Ascending aorta (tissue), 2 donors: ENCODE measurements at regions not wholly inside any gene's neighbourhood (a gene's known extent, or its start where the extent isn't known, plus 50 kb on each side); places are given as distances from the start of the nearest gene placed in this dataset.

ENCODE experiments used
- DNase-seq, 2 donors: peaks; one replicate each; pipeline ENCODE4 v3.0.0-alpha.2; 2019; ENCODE audit warnings: low spot score in 2 of 2
- H3K27ac ChIP-seq, 2 donors: fragments of 200-600 bp; sonication (generic); one replicate each; pipeline ENCODE4 v1.5.1; 2016 to 2017; ENCODE audit warnings: mild to moderate bottlenecking in 1 of 2
- H3K27me3 ChIP-seq: fragments of 200-600 bp; sonication (generic); one replicate; pipeline ENCODE4 v1.5.1; 2017
- H3K36me3 ChIP-seq, 2 donors: fragments of 200-600 bp; sonication (generic); one replicate each; pipeline ENCODE4 v1.5.1; 2016
- H3K4me1 ChIP-seq, 2 donors: fragments of 200-600 bp; sonication (generic); one replicate each; pipeline ENCODE4 v1.5.1; 2016 to 2017; ENCODE audit warnings: mild to moderate bottlenecking in 1 of 2
- H3K4me3 ChIP-seq, 2 donors: fragments of 200-600 bp; sonication (generic); one replicate each; pipeline ENCODE4 v1.5.1; 2016 to 2017; ENCODE audit warnings: mild to moderate bottlenecking in 1 of 2
- H3K9me3 ChIP-seq, 2 donors: fragments of 200-600 bp; sonication (generic); one replicate each; pipeline ENCODE4 v1.5.1; 2016
- intact Hi-C: fragments of 100-400 bp; cut with DNase I; formaldehyde crosslinking; loops from one replicate; pipeline ENCODE4 v1.15.1; 2023
- TF ChIP-seq, protein P1 (sequence below), 3 experiments: fragments of 200-600 bp in 2 of 3; fragments of 450-650 bp in 1 of 3; sonication (generic) in 2 of 3; IDR thresholded peaks; one replicate each; pipeline ENCODE4 v1.5.1; 2016 to 2019; ENCODE audit warnings: antibody characterized with exemption in 3 of 3, mild to moderate bottlenecking in 1 of 3, moderate library complexity in 1 of 3

DNA sequence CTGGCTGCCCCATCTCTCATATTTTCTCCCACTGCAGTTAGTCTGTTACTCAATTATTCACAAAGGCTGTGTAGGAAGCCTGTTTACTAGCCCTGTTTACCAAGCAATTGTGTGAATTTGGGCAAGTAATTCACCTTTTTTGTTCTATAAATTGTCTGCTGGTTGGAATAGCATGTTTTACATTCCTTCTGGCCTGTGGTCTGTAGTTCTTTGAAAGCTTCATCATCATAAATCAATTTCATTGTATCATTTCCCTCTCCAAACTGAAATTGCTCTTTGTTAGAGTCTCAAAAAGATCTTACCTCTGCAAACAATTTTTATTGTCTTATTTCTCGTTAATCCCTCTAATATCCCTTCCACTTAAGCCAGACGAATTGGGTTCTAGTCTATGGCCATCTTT is 1059.5 kb upstream of the ADGRL4 start:
- intact Hi-C loops = no loop called here

DNA sequence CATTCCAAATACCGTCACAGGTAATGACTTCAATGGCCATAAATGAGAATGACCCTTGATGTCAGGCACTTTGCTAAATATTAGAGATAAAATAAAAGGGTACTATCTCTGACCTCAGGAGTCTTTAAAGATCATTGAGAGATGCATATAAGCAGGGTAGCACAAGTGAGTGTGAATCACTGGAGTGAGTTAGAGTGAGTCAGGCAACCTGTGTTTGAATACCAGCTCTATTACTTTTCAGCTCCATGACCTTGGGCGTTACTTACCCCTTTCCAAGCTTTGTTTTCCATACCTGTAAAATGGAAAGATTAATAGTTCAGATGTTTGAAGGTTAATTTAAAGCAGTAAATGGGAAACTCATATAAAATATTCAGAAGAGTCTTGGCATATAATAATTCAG is 1058.0 kb upstream of the ADGRL4 start:
- intact Hi-C loops = no loop called here
- Histone ChIP-seq H3K4me3 (no peak overlapping the region), H3K9me3 (no peaks in the 10 kb centered on the region), H3K27me3 (no peaks in the 10 kb centered on the region), H3K4me1 (no peaks in the 10 kb centered on the region), H3K27ac (no peak overlapping the region), H3K36me3 (no peaks in the 10 kb centered on the region)
- no peak for DNase-seq
- TF ChIP-seq, protein P1, sequence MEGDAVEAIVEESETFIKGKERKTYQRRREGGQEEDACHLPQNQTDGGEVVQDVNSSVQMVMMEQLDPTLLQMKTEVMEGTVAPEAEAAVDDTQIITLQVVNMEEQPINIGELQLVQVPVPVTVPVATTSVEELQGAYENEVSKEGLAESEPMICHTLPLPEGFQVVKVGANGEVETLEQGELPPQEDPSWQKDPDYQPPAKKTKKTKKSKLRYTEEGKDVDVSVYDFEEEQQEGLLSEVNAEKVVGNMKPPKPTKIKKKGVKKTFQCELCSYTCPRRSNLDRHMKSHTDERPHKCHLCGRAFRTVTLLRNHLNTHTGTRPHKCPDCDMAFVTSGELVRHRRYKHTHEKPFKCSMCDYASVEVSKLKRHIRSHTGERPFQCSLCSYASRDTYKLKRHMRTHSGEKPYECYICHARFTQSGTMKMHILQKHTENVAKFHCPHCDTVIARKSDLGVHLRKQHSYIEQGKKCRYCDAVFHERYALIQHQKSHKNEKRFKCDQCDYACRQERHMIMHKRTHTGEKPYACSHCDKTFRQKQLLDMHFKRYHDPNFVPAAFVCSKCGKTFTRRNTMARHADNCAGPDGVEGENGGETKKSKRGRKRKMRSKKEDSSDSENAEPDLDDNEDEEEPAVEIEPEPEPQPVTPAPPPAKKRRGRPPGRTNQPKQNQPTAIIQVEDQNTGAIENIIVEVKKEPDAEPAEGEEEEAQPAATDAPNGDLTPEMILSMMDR (IDR thresholded peaks at IDR 0.05) = no peak

More for the DNA sequence above, 1059.5 kb upstream of the ADGRL4 start:
- TF ChIP-seq, protein P1 (IDR thresholded peaks at IDR 0.05) = no peak
- Histone ChIP-seq H3K4me3 (no peak overlapping the region), H3K4me1 (no peaks in the 10 kb centered on the region), H3K36me3 (no peaks in the 10 kb centered on the region), H3K9me3 (no peaks in the 10 kb centered on the region), H3K27ac (no peak overlapping the region), H3K27me3 (no peaks in the 10 kb centered on the region)
- no peak for DNase-seq

DNA sequence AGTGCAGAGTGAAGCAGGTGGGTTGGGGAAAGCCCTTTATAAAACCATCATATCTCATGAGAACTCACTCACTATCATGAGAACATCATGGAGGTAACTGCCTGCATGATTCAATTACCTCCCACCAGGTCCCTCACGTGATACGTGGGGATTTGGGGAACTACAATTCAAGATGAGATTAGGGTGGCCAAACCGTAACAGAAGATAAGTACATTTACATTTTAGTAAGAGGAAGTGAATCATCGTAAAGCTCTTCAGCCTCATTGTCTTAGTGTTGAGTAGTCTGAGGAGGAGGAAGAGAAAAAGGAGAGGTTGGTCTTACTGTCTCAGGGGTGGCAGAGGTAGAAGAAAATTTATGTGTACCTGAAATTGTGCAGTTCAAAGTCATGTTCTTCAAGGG is 1053.4 kb upstream of the ADGRL4 start:
- TF ChIP-seq, protein P1 (IDR thresholded peaks at IDR 0.05) = no peak
- intact Hi-C loops = no loop called here
- H3K9me3 ChIP-seq = no peaks in the 10 kb centered on the region
- no peak overlapping the region for H3K4me3 ChIP-seq
- no peak overlapping the region for H3K27ac ChIP-seq
- H3K27me3 ChIP-seq = no peaks in the 10 kb centered on the region
- H3K36me3 ChIP-seq = no peaks in the 10 kb centered on the region
- no peak for DNase-seq
- no peaks in the 10 kb centered on the region for H3K4me1 ChIP-seq

DNA sequence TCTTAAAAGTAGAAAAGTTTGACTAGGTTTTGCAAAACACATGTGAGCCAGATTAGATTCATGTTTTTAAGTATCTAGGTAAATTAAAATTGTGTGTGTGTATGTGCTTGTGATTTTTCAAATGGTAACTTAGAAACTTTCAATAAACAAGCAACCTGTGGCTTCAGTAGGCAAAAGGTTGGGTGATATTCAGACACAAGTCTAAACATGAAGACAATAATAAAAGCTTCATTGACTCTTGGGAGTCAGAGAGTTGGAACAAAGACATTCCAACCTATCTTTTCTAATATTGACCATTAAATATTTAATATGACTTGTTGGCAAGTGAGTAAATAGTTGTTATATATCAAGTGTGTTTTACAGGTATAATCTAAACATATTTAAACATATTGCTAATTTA is 1049.6 kb upstream of the ADGRL4 start:
- intact Hi-C loops = no loop called here
- no peaks in the 10 kb centered on the region for H3K9me3 ChIP-seq
- no peak overlapping the region for H3K27ac ChIP-seq
- TF ChIP-seq, protein P1 (IDR thresholded peaks at IDR 0.05) = no peak
- no peak for DNase-seq
- no peaks in the 10 kb centered on the region for H3K36me3 ChIP-seq
- H3K4me3 ChIP-seq = no peak overlapping the region
- no peaks in the 10 kb centered on the region for H3K27me3 ChIP-seq
- H3K4me1 ChIP-seq = no peaks in the 10 kb centered on the region

DNA sequence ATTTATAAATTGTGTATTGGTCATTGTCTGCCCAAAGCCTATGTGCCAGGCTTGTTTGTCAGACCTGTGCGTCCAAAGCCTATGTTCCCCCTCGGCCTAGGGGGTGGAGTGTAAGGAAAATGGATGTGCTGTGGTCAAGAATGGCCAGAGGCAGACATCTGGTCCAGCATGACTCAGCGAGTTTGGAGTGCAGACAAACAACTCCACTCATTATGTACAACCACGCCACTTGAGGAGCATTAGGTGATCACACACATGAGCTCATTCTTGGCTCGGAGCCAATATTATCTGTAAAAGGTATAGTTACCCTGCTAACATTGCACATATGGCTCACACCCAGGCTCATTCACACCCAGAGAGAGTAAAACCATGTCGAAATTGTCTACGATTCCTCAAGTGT is 1047.6 kb upstream of the ADGRL4 start:
- Histone ChIP-seq H3K27me3 (no peaks in the 10 kb centered on the region), H3K27ac (no peak overlapping the region), H3K9me3 (no peaks in the 10 kb centered on the region), H3K36me3 (no peaks in the 10 kb centered on the region), H3K4me1 (no peaks in the 10 kb centered on the region), H3K4me3 (no peak overlapping the region)
- TF ChIP-seq, protein P1 (IDR thresholded peaks at IDR 0.05) = no peak
- no peak for DNase-seq
- intact Hi-C loops = no loop called here

DNA sequence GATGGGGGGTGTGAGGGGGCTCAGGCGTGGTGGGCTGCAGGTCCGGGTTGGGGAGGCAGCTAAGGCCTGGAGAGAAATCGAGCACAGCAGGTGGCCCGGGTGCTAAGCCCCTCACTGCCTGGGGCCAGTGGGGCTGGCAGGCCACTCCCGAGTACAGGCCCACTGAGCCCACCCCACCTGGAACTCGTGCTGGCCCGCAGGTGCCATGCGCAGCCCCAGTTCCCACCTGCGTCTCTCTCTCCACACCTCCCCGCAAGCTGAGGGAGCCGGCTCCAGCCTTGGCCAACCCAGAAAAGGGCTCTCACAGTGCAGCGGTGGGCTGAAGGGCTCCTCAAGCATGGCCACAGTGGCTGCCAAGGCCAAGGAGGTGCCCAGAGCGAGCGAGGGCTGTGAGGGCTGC is 1047.1 kb upstream of the ADGRL4 start:
- Histone ChIP-seq H3K36me3 (no peaks in the 10 kb centered on the region), H3K4me3 (no peak overlapping the region), H3K9me3 (no peaks in the 10 kb centered on the region), H3K4me1 (no peaks in the 10 kb centered on the region), H3K27ac (no peak overlapping the region), H3K27me3 (no peaks in the 10 kb centered on the region)
- intact Hi-C loops = no loop called here
- no peak for DNase-seq
- TF ChIP-seq, protein P1 (IDR thresholded peaks at IDR 0.05) = no peak
